H9 (cell line): ENCODE measurements at regions not wholly inside any gene's neighbourhood (a gene's known extent, or its start where the extent isn't known, plus 50 kb on each side); places are given as distances from the start of the nearest gene placed in this dataset.
A peak's percentile ranks its signal among the peaks of the same experiment; 100 is the strongest.

ENCODE experiments used
- DNase-seq: peaks from one replicate; pipeline ENCODE4 v3.0.0-alpha.2; 2017
- H2AFZ ChIP-seq: one replicate; pipeline ENCODE4 v1.6.1; 2013; ENCODE audit warnings: mild to moderate bottlenecking, low read length, control low read depth, moderate library complexity
- H2AK5ac ChIP-seq: 2 replicates; pipeline ENCODE4 v1.6.1; 2013; ENCODE audit warnings: low read length, control low read depth, mixed read lengths; ENCODE audit not compliant: insufficient read length
- H2BK120ac ChIP-seq: one replicate; pipeline ENCODE4 v1.6.1; 2013; ENCODE audit warnings: low read depth, mild to moderate bottlenecking, low read length, control low read depth, inconsistent platforms; ENCODE audit not compliant: poor library complexity, severe bottlenecking
- H2BK12ac ChIP-seq: 2 replicates; pipeline ENCODE4 v1.6.1; 2013; ENCODE audit warnings: low read length, control low read depth, mixed read lengths, low read depth; ENCODE audit not compliant: insufficient read length
- H2BK15ac ChIP-seq: 2 replicates; pipeline ENCODE4 v1.6.1; 2013; ENCODE audit warnings: low read depth, low read length, control low read depth
- H2BK20ac ChIP-seq: one replicate; pipeline ENCODE4 v1.6.1; 2013; ENCODE audit warnings: low read depth, mild to moderate bottlenecking, low read length, control low read depth, inconsistent platforms; ENCODE audit not compliant: poor library complexity, severe bottlenecking
- H2BK5ac ChIP-seq: 2 replicates; pipeline ENCODE4 v1.6.1; 2013; ENCODE audit warnings: low read length, control low read depth, mixed read lengths; ENCODE audit not compliant: insufficient read length
- H3K14ac ChIP-seq: 2 replicates; pipeline ENCODE4 v1.6.1; 2013; ENCODE audit warnings: low read length, control low read depth; ENCODE audit not compliant: insufficient read depth
- H3K18ac ChIP-seq: 2 replicates; pipeline ENCODE4 v1.6.1; 2013; ENCODE audit warnings: low read depth, mild to moderate bottlenecking, mixed read lengths, low read length, control low read depth; ENCODE audit not compliant: insufficient read length
- H3K23ac ChIP-seq: 2 replicates; pipeline ENCODE4 v1.6.1; 2013; ENCODE audit warnings: low read length, control low read depth, mixed read lengths, low read depth; ENCODE audit not compliant: insufficient read length
- H3K23me2 ChIP-seq: 2 replicates; pipeline ENCODE4 v1.6.1; 2013; ENCODE audit warnings: low read depth, mild to moderate bottlenecking, mixed read lengths, low read length, control low read depth; ENCODE audit not compliant: insufficient read length, poor library complexity, severe bottlenecking
- H3K27ac ChIP-seq: 2 replicates; pipeline ENCODE4 v1.5.1; 2013; ENCODE audit warnings: low read length, control low read depth, mixed read lengths, low read depth; ENCODE audit not compliant: insufficient read length
- H3K27me3 ChIP-seq: 2 replicates; pipeline ENCODE4 v1.6.1; 2013; ENCODE audit warnings: low read length, control low read depth, inconsistent platforms; ENCODE audit not compliant: insufficient read depth
- H3K4ac ChIP-seq: 2 replicates; pipeline ENCODE4 v1.6.1; 2013; ENCODE audit warnings: low read depth, mild to moderate bottlenecking, control low read depth, inconsistent platforms, low read length, moderate library complexity
- H3K4me1 ChIP-seq: 2 replicates; pipeline ENCODE4 v1.6.1; 2013; ENCODE audit warnings: low read length, control low read depth, inconsistent platforms; ENCODE audit not compliant: insufficient read depth
- H3K4me2 ChIP-seq: 2 replicates; pipeline ENCODE4 v1.6.1; 2013; ENCODE audit warnings: low read length, control low read depth, mixed read lengths; ENCODE audit not compliant: insufficient read length, insufficient read depth
- H3K56ac ChIP-seq: 2 replicates; pipeline ENCODE4 v1.6.1; 2013; ENCODE audit warnings: low read depth, mild to moderate bottlenecking, mixed read lengths, low read length, control low read depth; ENCODE audit not compliant: insufficient read length
- H3K79me1 ChIP-seq: 2 replicates; pipeline ENCODE4 v1.6.1; 2013; ENCODE audit warnings: low read depth, mild to moderate bottlenecking, moderate library complexity, low read length, control low read depth, inconsistent platforms; ENCODE audit not compliant: insufficient read depth, poor library complexity, severe bottlenecking
- H3K79me2 ChIP-seq: 2 replicates; pipeline ENCODE4 v1.6.1; 2013; ENCODE audit warnings: low read length, control low read depth, inconsistent platforms; ENCODE audit not compliant: insufficient read depth
- H3K9ac ChIP-seq: 2 replicates; pipeline ENCODE4 v1.6.1; 2013; ENCODE audit warnings: low read length, control low read depth, mixed read lengths; ENCODE audit not compliant: insufficient read length; ENCODE audit errors: extremely low read depth
- H3K9me3 ChIP-seq: one replicate; pipeline ENCODE4 v1.6.1; 2013; ENCODE audit warnings: low read depth, low read length, inconsistent platforms; ENCODE audit not compliant: control insufficient read depth
- H3T11ph ChIP-seq: one replicate; pipeline ENCODE4 v1.6.1; 2013; ENCODE audit warnings: mild to moderate bottlenecking, low read length, control low read depth, inconsistent platforms
- H4K20me1 ChIP-seq: one replicate; pipeline ENCODE4 v1.6.1; 2013; ENCODE audit not compliant: control insufficient read depth, insufficient read length, insufficient read depth
- H4K5ac ChIP-seq: 2 replicates; pipeline ENCODE4 v1.6.1; 2013; ENCODE audit warnings: low read depth, mild to moderate bottlenecking, mixed read lengths, low read length, control low read depth; ENCODE audit not compliant: insufficient read length
- H4K8ac ChIP-seq: replicated peaks from 2 replicates; pipeline ENCODE4 v1.6.1; 2013; ENCODE audit warnings: low read length, control low read depth, mixed read lengths, low read depth; ENCODE audit not compliant: insufficient read length
- H4K91ac ChIP-seq: 2 replicates; pipeline ENCODE4 v1.6.1; 2013; ENCODE audit warnings: low read depth, mild to moderate bottlenecking, moderate library complexity, mixed read lengths, low read length, control low read depth; ENCODE audit not compliant: insufficient read length
- H3K27ac Mint-ChIP-seq, 3 experiments: 2 replicates in 2 of 3; 3 replicates in 1 of 3; pipeline ENCODE4 v1.8.0; 2020 to 2021; ENCODE audit warnings: mixed read lengths in 3 of 3, mild to moderate bottlenecking in 1 of 3, moderate library complexity in 1 of 3
- H3K27me3 Mint-ChIP-seq: 2 replicates; pipeline ENCODE4 v1.8.0; 2021; ENCODE audit warnings: low read depth, mild to moderate bottlenecking, moderate library complexity, mixed read lengths
- H3K36me3 Mint-ChIP-seq, 3 experiments: 2 replicates in 2 of 3; 3 replicates in 1 of 3; pipeline ENCODE4 v1.8.0; 2020 to 2021; ENCODE audit warnings: low read depth in 3 of 3, mixed read lengths in 3 of 3; ENCODE audit not compliant: insufficient read depth in 1 of 3
- H3K4me1 Mint-ChIP-seq, 2 experiments: 2 replicates each; pipeline ENCODE4 v1.8.0; 2020; ENCODE audit warnings: mixed read lengths in 2 of 2
- H3K4me3 Mint-ChIP-seq, 2 experiments: 2 replicates in 1 of 2; 3 replicates in 1 of 2; pipeline ENCODE4 v1.8.0; 2020 to 2021; ENCODE audit warnings: mild to moderate bottlenecking in 2 of 2, mixed read lengths in 2 of 2, moderate library complexity in 1 of 2
- H3K9me3 Mint-ChIP-seq, 2 experiments: 2 replicates in 1 of 2; 3 replicates in 1 of 2; pipeline ENCODE4 v1.8.0; 2020; ENCODE audit warnings: mild to moderate bottlenecking in 2 of 2, mixed read lengths in 2 of 2, moderate library complexity in 1 of 2
- WGBS: extraction: QIAGEN DNeasy Blood & Tissue Kit; methylation state at CpG from one replicate; pipeline ENCODE4 v1.1.7; 2013; ENCODE audit warnings: missing lambda C conversion rate, low lambda C conversion rate, mixed read lengths; ENCODE audit not compliant: insufficient read length; ENCODE audit errors: extremely low coverage; 5-methylcytosine and 5-hydroxymethylcytosine counted together
- TF ChIP-seq, protein P1 (sequence below): fragments of 200-600 bp; sonication (generic); conservative IDR thresholded peaks from 3 replicates; pipeline ENCODE4 v1.8.0; 2021; ENCODE audit warnings: antibody characterized with exemption, mild to moderate bottlenecking

DNA sequence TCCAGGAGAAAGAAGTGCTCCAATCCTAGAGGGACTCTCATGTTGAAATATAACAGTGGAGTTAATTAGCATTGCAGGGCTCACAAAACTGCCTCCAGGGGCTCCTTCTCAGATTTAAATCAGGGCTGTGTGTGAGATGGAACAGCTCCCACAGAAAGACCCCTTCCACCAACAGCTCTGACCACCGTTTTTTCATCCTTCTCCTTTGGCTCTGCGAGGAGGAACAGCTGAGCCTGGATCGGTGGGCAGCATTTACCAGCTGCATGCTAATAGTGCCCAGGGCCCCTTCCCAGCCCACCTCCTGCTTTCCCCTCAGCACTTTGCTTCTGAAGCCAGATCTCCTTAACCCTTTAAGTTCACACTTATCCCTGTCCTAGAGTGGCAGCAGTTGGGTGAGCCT lies 119.2 kb upstream of the UBE2E1 start:
- Histone ChIP-seq H2BK5ac (no peak overlapping the region), H3K79me2 (no peaks in the 10 kb centered on the region), H3K4me2 (no peak overlapping the region), H3K23ac (no peak overlapping the region), H2BK15ac (no peak overlapping the region), H3K23me2 (no peaks in the 10 kb centered on the region), H2BK12ac (no peak overlapping the region), H3K18ac (no peak overlapping the region), H2AK5ac (no peak overlapping the region), H3K4me1 (no peaks in the 10 kb centered on the region), H3T11ph (no peak overlapping the region), H3K27me3 (no peaks in the 10 kb centered on the region), H3K56ac (no peak overlapping the region), H3K27ac (no peak overlapping the region), H2BK120ac (no peak overlapping the region), H4K20me1 (no peaks in the 10 kb centered on the region), H3K9ac (no peak overlapping the region), H3K14ac (no peak overlapping the region), H2BK20ac (no peak overlapping the region), H3K4ac (no peak overlapping the region), H4K91ac (no peak overlapping the region), H3K9me3 (no peaks in the 10 kb centered on the region), H4K5ac (no peak overlapping the region), H4K8ac (no peak overlapping the region), H3K79me1 (no peaks in the 10 kb centered on the region), H2AFZ (no peak overlapping the region)
- WGBS: no CpG with 5 or more reads among the region's 3 CpGs
- peaks cover 10 to 14% of the 10 kb centered on the region in 2 experiments for H3K9me3 Mint-ChIP-seq
- peaks cover 0 to 7% (median 5%) of the 10 kb centered on the region in 3 experiments; a peak in 3 of 7 replicates for H3K36me3 Mint-ChIP-seq
- peak overlapping the region in 1 of 3 experiments; percentile 93; a peak in 2 of 7 replicates for H3K27ac Mint-ChIP-seq
- H3K27me3 Mint-ChIP-seq: no peaks in the 10 kb centered on the region; the same call in 1 of the 2 replicates
- H3K4me1 Mint-ChIP-seq: peaks cover 14 to 17% of the 10 kb centered on the region in 2 experiments
- no peak overlapping the region for H3K4me3 Mint-ChIP-seq
- no peak for DNase-seq
- TF ChIP-seq, protein P1, sequence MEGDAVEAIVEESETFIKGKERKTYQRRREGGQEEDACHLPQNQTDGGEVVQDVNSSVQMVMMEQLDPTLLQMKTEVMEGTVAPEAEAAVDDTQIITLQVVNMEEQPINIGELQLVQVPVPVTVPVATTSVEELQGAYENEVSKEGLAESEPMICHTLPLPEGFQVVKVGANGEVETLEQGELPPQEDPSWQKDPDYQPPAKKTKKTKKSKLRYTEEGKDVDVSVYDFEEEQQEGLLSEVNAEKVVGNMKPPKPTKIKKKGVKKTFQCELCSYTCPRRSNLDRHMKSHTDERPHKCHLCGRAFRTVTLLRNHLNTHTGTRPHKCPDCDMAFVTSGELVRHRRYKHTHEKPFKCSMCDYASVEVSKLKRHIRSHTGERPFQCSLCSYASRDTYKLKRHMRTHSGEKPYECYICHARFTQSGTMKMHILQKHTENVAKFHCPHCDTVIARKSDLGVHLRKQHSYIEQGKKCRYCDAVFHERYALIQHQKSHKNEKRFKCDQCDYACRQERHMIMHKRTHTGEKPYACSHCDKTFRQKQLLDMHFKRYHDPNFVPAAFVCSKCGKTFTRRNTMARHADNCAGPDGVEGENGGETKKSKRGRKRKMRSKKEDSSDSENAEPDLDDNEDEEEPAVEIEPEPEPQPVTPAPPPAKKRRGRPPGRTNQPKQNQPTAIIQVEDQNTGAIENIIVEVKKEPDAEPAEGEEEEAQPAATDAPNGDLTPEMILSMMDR: no peak
